ENCODE measurements at regions not wholly inside any gene's neighbourhood (a gene's known extent, or its start where the extent isn't known, plus 50 kb on each side); places are given as distances from the start of the nearest gene placed in this dataset.

DNA sequence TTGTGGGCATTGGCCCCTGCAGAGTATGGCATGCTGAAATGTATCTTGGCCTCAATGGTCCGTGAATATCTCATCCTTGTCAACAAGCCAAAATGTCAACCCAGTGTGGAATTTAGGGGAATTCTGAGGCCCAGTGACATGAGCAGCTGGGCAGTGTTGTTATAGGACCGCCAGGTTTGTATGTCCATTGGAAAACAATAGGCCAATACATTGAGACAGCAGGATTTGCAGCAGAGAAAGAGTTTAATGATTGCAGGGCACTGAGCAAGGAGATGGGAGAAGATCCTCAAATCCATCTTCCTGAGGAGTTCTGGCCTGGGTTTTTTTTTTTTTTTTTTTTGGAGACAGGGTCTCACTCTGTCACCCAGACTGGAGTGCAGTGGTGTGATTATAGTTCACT, 95.7 kb upstream of the BAIAP2L1 start:
- Histone ChIP-seq H3K9ac (ENCODE audit: insufficient read length, low read depth) (no peak overlapping the region), H3K9me3 (ENCODE audit: insufficient read depth, low read length) (peaks cover 19% of the 10 kb centered on the region), H3K36me3 (ENCODE audit: insufficient read depth, insufficient read length, low read length) (no peaks in the 10 kb centered on the region), H3K4me3 (ENCODE audit: insufficient read length, low read depth) (no peak overlapping the region), H3K4me1 (ENCODE audit: insufficient read depth, insufficient read length) (no peaks in the 10 kb centered on the region), H3K27me3 (ENCODE audit: insufficient read depth, insufficient read length) (no peaks in the 10 kb centered on the region)
- TF ChIP-seq ZNF274 (IDR thresholded peaks at IDR 0.05; ENCODE audit: low read depth, low read length), result no peak
- TF ChIP-seq YY1 (IDR thresholded peaks at IDR 0.05; ENCODE audit: insufficient read depth, insufficient read length), result no peak
- TF ChIP-seq SUZ12 (IDR thresholded peaks at IDR 0.05; ENCODE audit: extremely low read depth, insufficient read depth, insufficient read length), result no peak
- DNase-seq (ENCODE audit: low read depth, low spot score), result no peak

DNA sequence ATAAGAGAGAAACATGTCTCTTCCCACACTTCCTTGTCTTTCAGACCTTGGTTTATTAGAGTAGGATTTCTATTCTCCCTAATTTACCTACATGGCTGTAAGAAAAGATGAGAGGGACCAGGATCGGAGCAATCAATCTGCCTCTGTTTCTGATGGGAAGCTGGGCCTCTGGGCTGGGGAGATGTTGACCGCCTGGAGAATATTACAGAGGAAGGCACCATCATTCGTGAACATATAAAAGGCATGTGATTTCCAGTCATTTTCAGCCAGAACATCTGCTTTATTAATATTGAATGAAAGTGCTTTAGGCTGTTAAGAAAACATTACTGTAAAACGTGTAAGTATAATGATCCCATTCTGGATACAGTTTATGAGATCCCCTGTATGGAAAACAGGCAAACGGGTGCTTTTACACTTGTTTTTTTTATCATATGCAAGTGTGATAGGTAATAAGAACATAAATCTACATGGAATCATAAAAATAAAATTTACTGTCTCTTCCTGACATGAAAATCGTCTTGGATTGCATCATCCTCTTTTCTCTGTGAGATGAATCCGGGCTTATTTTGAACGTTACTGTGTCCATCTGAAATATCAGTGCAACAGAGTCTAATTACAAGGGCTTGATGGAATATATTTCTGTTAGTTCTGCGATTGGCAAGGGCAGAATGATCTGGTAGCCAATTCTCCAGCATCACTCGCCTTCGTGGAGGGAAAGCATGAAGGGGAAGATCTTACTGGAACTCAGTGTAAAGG, 94.5 kb upstream of the BAIAP2L1 start:
- no peaks in the 10 kb centered on the region for H3K36me3 ChIP-seq (ENCODE audit: insufficient read depth, insufficient read length, low read length)
- DNase-seq (ENCODE audit: low read depth, low spot score), result no peak
- H3K9ac ChIP-seq (ENCODE audit: insufficient read length, low read depth), result no peak overlapping the region
- no peaks in the 10 kb centered on the region for H3K4me1 ChIP-seq (ENCODE audit: insufficient read depth, insufficient read length)
- H3K27me3 ChIP-seq (ENCODE audit: insufficient read depth, insufficient read length), result no peaks in the 10 kb centered on the region
- H3K9me3 ChIP-seq (ENCODE audit: insufficient read depth, low read length), result peaks cover 19% of the 10 kb centered on the region
- no peak overlapping the region for H3K4me3 ChIP-seq (ENCODE audit: insufficient read length, low read depth)
- TF ChIP-seq ZNF274 (IDR thresholded peaks at IDR 0.05; ENCODE audit: low read depth, low read length) (no peak), YY1 (IDR thresholded peaks at IDR 0.05; ENCODE audit: insufficient read depth, insufficient read length) (no peak), SUZ12 (IDR thresholded peaks at IDR 0.05; ENCODE audit: extremely low read depth, insufficient read depth, insufficient read length) (no peak)

DNA sequence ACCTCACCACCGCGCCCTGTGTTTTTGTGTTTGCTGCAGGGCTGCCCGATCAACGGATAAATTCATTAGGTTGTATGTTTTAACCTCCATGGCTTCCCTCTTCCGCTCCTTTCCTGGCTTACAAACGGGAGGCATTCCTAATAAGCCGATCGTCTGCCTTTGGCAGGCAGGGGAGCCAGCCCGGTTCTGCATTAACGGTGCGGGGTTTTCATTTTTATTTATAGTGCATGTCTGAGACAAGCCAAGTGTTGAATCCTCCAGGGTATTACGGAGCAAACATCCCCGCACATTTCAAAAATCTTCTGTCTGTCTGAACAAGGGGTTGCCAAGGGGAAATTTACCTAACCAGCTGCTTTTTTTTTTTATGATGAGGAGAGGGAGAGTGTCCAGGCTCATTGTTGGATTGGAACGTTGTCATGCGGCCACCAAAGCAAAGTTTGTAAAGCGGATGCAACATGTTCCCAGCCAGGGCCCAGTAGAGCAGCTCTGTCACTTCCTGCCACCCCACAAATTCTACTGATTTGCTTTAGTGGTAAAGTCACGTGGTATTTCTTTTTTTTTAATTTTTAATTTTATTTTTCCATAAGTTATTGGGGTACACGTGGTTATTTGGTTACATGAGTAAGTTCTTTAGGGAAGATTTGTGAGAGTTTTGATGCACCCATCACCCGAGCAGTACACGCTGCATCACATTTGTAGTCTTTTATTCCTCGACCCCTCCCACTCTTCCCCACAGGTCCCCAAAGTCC, 92.3 kb upstream of the BAIAP2L1 start:
- Histone ChIP-seq H3K9ac (ENCODE audit: insufficient read length, low read depth) (no peak overlapping the region), H3K9me3 (ENCODE audit: insufficient read depth, low read length) (peaks cover 19% of the 10 kb centered on the region), H3K4me1 (ENCODE audit: insufficient read depth, insufficient read length) (no peaks in the 10 kb centered on the region), H3K4me3 (ENCODE audit: insufficient read length, low read depth) (no peak overlapping the region), H3K27me3 (ENCODE audit: insufficient read depth, insufficient read length) (no peaks in the 10 kb centered on the region), H3K36me3 (ENCODE audit: insufficient read depth, insufficient read length, low read length) (no peaks in the 10 kb centered on the region)
- no peak for DNase-seq (ENCODE audit: low read depth, low spot score)
- TF ChIP-seq YY1 (IDR thresholded peaks at IDR 0.05; ENCODE audit: insufficient read depth, insufficient read length), result no peak

DNA sequence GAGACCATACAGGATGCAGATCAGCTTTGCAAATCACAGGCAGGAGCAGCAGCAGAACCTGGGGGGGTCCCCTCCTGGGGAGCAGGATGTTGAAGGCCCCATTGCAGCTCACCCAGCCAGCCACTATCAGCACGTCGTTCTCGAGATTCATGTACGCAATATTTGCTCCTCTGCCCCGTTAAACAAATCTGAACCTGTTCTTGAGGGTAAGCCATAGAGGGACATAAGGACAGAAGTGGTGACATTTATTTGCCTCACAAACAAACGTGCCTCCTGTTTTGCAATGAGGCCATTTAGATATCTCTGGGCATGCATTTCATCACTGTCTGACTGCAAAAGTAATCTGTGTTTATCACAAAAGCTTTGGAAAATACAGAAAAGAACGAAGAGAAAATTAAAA, 87.3 kb upstream of the BAIAP2L1 start:
- H3K36me3 ChIP-seq (ENCODE audit: insufficient read depth, insufficient read length, low read length), result no peaks in the 10 kb centered on the region
- no peaks in the 10 kb centered on the region for H3K4me1 ChIP-seq (ENCODE audit: insufficient read depth, insufficient read length)
- no peak for DNase-seq (ENCODE audit: low read depth, low spot score)
- no peaks in the 10 kb centered on the region for H3K9me3 ChIP-seq (ENCODE audit: insufficient read depth, low read length)
- H3K4me3 ChIP-seq (ENCODE audit: insufficient read length, low read depth), result no peak overlapping the region
- TF ChIP-seq YY1 (IDR thresholded peaks at IDR 0.05; ENCODE audit: insufficient read depth, insufficient read length) (no peak), SUZ12 (IDR thresholded peaks at IDR 0.05; ENCODE audit: extremely low read depth, insufficient read depth, insufficient read length) (no peak), ZNF274 (IDR thresholded peaks at IDR 0.05; ENCODE audit: low read depth, low read length) (no peak)
- H3K27me3 ChIP-seq (ENCODE audit: insufficient read depth, insufficient read length), result no peaks in the 10 kb centered on the region
- H3K9ac ChIP-seq (ENCODE audit: insufficient read length, low read depth), result no peak overlapping the region

DNA sequence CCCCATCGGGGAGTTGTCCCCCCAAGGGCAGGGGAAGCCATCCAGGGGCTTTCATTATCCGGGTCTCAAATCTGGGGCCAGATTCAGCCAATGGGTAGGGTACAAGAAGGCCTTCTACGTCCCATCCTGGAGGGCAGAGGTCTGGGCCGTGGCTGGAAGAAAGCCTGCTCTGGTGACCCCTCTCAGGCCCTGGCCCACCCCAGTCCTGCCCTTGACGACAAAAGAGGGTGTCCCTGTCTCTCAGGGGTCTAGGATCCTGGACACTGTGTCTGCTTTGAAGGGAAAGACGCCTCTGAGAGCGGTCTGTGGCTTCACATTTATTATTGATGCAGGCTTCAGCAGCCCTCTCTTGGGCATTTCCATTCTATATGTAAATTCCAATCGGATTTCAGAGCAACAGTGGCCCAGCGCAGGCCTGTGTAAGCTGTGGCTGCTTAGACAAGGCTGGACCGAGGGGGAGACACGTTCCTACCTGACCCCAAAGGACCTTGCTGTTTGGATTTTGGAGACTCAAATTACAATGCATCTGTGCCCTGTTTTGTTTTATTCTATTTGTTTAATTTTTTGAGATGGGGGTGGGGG, 83.2 kb upstream of the BAIAP2L1 start:
- H3K4me3 ChIP-seq (ENCODE audit: insufficient read length, low read depth), result no peak overlapping the region
- H3K27me3 ChIP-seq (ENCODE audit: insufficient read depth, insufficient read length), result no peaks in the 10 kb centered on the region

DNA sequence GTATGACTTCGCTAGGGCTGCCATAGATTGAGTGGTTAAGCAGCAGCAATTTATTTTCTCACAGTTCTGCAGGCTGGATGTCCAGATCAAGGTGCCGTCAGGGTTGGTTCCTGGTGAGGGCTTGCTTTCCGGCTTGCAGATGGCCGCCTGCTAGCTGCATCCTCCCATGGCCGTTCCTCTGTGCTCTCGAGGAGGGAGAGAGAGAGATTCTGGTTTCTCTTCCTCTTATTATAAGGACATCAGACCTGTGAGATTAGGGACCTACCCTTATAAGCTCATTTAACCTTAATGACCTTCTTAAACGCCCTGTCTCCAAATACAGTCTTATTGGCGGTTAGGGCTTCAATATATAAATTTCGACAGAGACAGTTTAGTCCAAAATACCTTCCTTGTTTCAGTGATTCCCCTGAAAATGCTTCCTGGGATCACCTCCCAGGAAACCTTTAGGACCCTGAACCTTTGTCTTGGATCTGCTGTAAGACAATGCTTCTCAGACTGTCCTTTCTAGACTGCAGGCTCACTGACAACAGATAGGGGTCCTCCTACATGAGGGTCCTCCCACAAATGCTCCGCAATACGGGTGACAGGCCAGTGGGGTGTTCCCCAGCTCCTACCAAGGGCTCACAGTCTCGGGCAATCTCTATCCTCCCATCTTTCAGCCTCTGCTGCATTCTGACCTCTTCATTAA, 82.5 kb upstream of the BAIAP2L1 start:
- Histone ChIP-seq H3K4me3 (ENCODE audit: insufficient read length, low read depth) (no peak overlapping the region), H3K9me3 (ENCODE audit: insufficient read depth, low read length) (peaks cover 10% of the 10 kb centered on the region; the same call in 1 of the 2 replicates), H3K4me1 (ENCODE audit: insufficient read depth, insufficient read length) (peaks cover 3% of the 10 kb centered on the region), H3K27me3 (ENCODE audit: insufficient read depth, insufficient read length) (no peaks in the 10 kb centered on the region), H3K36me3 (ENCODE audit: insufficient read depth, insufficient read length, low read length) (no peaks in the 10 kb centered on the region), H3K9ac (ENCODE audit: insufficient read length, low read depth) (no peak overlapping the region)
- no peak for DNase-seq (ENCODE audit: low read depth, low spot score)
- TF ChIP-seq SUZ12 (IDR thresholded peaks at IDR 0.05; ENCODE audit: extremely low read depth, insufficient read depth, insufficient read length), result no peak
- no peak for TF ChIP-seq YY1 (IDR thresholded peaks at IDR 0.05; ENCODE audit: insufficient read depth, insufficient read length)
- TF ChIP-seq ZNF274 (IDR thresholded peaks at IDR 0.05; ENCODE audit: low read depth, low read length), result no peak

More for the DNA sequence above, 83.2 kb upstream of the BAIAP2L1 start:
- peaks cover 10% of the 10 kb centered on the region; the same call in 1 of the 2 replicates for H3K9me3 ChIP-seq (ENCODE audit: insufficient read depth, low read length)
- no peak overlapping the region for H3K9ac ChIP-seq (ENCODE audit: insufficient read length, low read depth)
- TF ChIP-seq YY1 (IDR thresholded peaks at IDR 0.05; ENCODE audit: insufficient read depth, insufficient read length) (no peak), ZNF274 (IDR thresholded peaks at IDR 0.05; ENCODE audit: low read depth, low read length) (no peak), SUZ12 (IDR thresholded peaks at IDR 0.05; ENCODE audit: extremely low read depth, insufficient read depth, insufficient read length) (no peak)
- no peak for DNase-seq (ENCODE audit: low read depth, low spot score)
- H3K4me1 ChIP-seq (ENCODE audit: insufficient read depth, insufficient read length), result peaks cover 3% of the 10 kb centered on the region
- no peaks in the 10 kb centered on the region for H3K36me3 ChIP-seq (ENCODE audit: insufficient read depth, insufficient read length, low read length)
